DOHH2 (cell line): ENCODE measurements at regions not wholly inside any gene's neighbourhood (a gene's known extent, or its start where the extent isn't known, plus 50 kb on each side); places are given as distances from the start of the nearest gene placed in this dataset.

ENCODE experiments used
- CTCF ChIP-seq: fragments of 200-600 bp; sonication (generic); IDR thresholded peaks from one replicate; pipeline ENCODE4 v1.5.1; 2014; ENCODE audit warnings: antibody characterized with exemption, mild to moderate bottlenecking, low read depth, low read length; ENCODE audit not compliant: poor library complexity, severe bottlenecking
- EZH2phosphoT487 ChIP-seq: fragments of 200-600 bp; sonication (generic); IDR thresholded peaks from 2 replicates; pipeline ENCODE4 v1.6.1; 2017; ENCODE audit warnings: borderline replicate concordance, mild to moderate bottlenecking, antibody characterized with exemption, low read length, moderate library complexity, mixed read lengths

GRCh38 chr11:100498780-100499179 lies 188.3 kb upstream of the ARHGAP42 start:
- TF ChIP-seq CTCF (no peak), EZH2phosphoT487 (no peak)
